PC-9 (cell line): ENCODE measurements at regions not wholly inside any gene's neighbourhood (a gene's known extent, or its start where the extent isn't known, plus 50 kb on each side); places are given as distances from the start of the nearest gene placed in this dataset.

Source experiments
- BruUV-seq: library from RNA; stranded (reverse); fragments of 400-500 nt; replicated peaks from 2 replicates; lab custom pipeline; 2021; lab: Mats Ljungman, UMichigan
- CTCF ChIA-PET: fragments of 300-600 bp; sonication (Branson Sonifier 250); formaldehyde crosslinking; loops from one replicate; lab custom pipeline; 2022; ENCODE audit warnings: antibody characterized with exemption; lab: Charles Lee
- POLR2A ChIA-PET: fragments of 300-600 bp; sonication (Branson Sonifier 250); formaldehyde crosslinking; loops from one replicate; lab custom pipeline; 2022; ENCODE audit warnings: antibody characterized with exemption; ENCODE audit not compliant: unreplicated experiment; lab: Charles Lee
- DNase-seq, 2 experiments: peaks; one replicate each; pipeline versions ENCODE4 v3.0.0 to v3.0.0-alpha.2; 2015 to 2022; ENCODE audit warnings: mixed read lengths in 1 of 2
- H2AFZ ChIP-seq: fragments of 200-600 bp; sonication (generic); 2 replicates; pipeline ENCODE4 v1.8.1; 2017; ENCODE audit warnings: antibody characterized with exemption
- H3F3A ChIP-seq: fragments of 200-600 bp; sonication (generic); 2 replicates; pipeline ENCODE4 v1.8.1; 2017; ENCODE audit warnings: antibody characterized with exemption, mild to moderate bottlenecking, low read depth; ENCODE audit not compliant: insufficient read depth
- H3K27ac ChIP-seq: fragments of 200-600 bp; sonication (generic); 2 replicates; pipeline ENCODE4 v1.6.1; 2016; ENCODE audit warnings: mixed run types
- H3K27me3 ChIP-seq: fragments of 200-600 bp; sonication (generic); 2 replicates; pipeline ENCODE4 v1.6.1; 2016; ENCODE audit warnings: low read depth, mixed run types; ENCODE audit not compliant: insufficient read depth
- H3K36me3 ChIP-seq: fragments of 200-600 bp; sonication (generic); 2 replicates; pipeline ENCODE4 v1.6.1; 2016; ENCODE audit warnings: low read depth, mixed run types
- H3K4me1 ChIP-seq: fragments of 200-600 bp; sonication (generic); replicated peaks from 2 replicates; pipeline ENCODE4 v1.6.1; 2016; ENCODE audit warnings: mixed run types; ENCODE audit not compliant: insufficient read depth
- H3K4me2 ChIP-seq: fragments of 200-600 bp; sonication (generic); 2 replicates; pipeline ENCODE4 v1.6.1; 2017; ENCODE audit warnings: mixed run types
- H3K4me3 ChIP-seq: fragments of 200-600 bp; sonication (generic); 2 replicates; pipeline ENCODE4 v1.6.1; 2016; ENCODE audit warnings: mixed run types
- H3K79me2 ChIP-seq: fragments of 200-600 bp; sonication (generic); 2 replicates; pipeline ENCODE4 v1.6.1; 2017; ENCODE audit warnings: low read depth, mixed run types
- H3K9me2 ChIP-seq: fragments of 200-600 bp; sonication (generic); 2 replicates; pipeline ENCODE4 v1.8.1; 2017; ENCODE audit warnings: mild to moderate bottlenecking; ENCODE audit not compliant: insufficient read depth
- H3K9me3 ChIP-seq: fragments of 200-600 bp; sonication (generic); 2 replicates; pipeline ENCODE4 v1.8.1; 2016; ENCODE audit warnings: low read depth; ENCODE audit not compliant: insufficient read depth
- H4K20me1 ChIP-seq: fragments of 200-600 bp; sonication (generic); 2 replicates; pipeline ENCODE4 v1.8.1; 2017; ENCODE audit not compliant: insufficient read depth
- CTCF ChIP-seq: fragments of 200-600 bp; sonication (generic); conservative IDR thresholded peaks from 2 replicates; pipeline ENCODE4 v1.6.1; 2017; ENCODE audit warnings: mixed run types, antibody characterized with exemption, mild to moderate bottlenecking, moderate library complexity
- EZH2 ChIP-seq: fragments of 200-600 bp; sonication (generic); IDR thresholded peaks from 2 replicates; pipeline ENCODE4 v1.8.0; 2017; ENCODE audit warnings: antibody characterized with exemption, low read depth
- intact Hi-C: fragments of 100-400 bp; cut with micrococcal nuclease; formaldehyde crosslinking; loops from one replicate; pipeline ENCODE4 v1.10.0; 2022; ENCODE audit not compliant: unreplicated experiment

- H3K4me1 ChIP-seq: no peaks in the 10 kb centered on the region
- no peaks in the 10 kb centered on the region for H3K27me3 ChIP-seq
- H3K4me3 ChIP-seq: no peak overlapping the region
- TF ChIP-seq CTCF (no peak), EZH2 (no peak)
- ChIA-PET POLR2A (no interaction called here), CTCF (no interaction called here)
- no peak for DNase-seq
- H4K20me1 ChIP-seq: no peaks in the 10 kb centered on the region
- no peak overlapping the region for H3K4me2 ChIP-seq
- H3K27ac ChIP-seq: no peak overlapping the region
- no peaks in the 10 kb centered on the region for H3K9me3 ChIP-seq
- no peaks in the 10 kb centered on the region for H3K79me2 ChIP-seq
- no peaks in the 10 kb centered on the region for H3K36me3 ChIP-seq
- no TSS peak for BruUV-seq
- H3K9me2 ChIP-seq: no peaks in the 10 kb centered on the region
- H2AFZ ChIP-seq: peak overlapping the region; percentile 65; the same call in 1 of the 2 replicates
- H3F3A ChIP-seq: no peaks in the 10 kb centered on the region
- intact Hi-C loops: no loop called here
These were observed 775.8 kb downstream of the EFNA5 start for GRCh38 chr5:106894964-106895363.

DNA sequence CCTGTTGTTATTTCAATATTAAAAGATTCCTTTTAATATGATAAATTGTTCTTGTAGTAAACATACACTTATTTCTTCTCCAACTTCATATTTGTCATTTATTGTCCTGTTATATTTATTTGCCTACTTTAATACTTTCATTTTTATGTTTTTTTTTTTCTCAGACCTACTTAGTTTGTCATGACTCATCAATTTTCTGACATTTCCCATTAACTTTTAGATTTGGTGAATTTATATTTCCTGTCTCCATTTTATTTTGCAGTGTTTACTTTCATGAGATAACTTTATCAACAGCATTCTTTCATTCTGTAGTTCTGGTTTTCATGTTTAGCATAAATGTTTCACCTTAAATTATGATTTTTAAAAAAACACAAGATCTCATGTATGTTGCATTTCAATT, 788.7 kb downstream of the EFNA5 start:
- H3K27me3 ChIP-seq: no peaks in the 10 kb centered on the region
- H3F3A ChIP-seq: no peaks in the 10 kb centered on the region
- no peak overlapping the region for H2AFZ ChIP-seq
- no peak overlapping the region for H3K27ac ChIP-seq
- intact Hi-C loops: no loop called here
- no peaks in the 10 kb centered on the region for H4K20me1 ChIP-seq
- BruUV-seq: no TSS peak
- POLR2A ChIA-PET: interaction anchor here (0.5 kb wide), 1 partner anchor 793 kb away, joined by 5 read pairs; no protein-coding TSS in a partner anchor
- H3K4me2 ChIP-seq: no peak overlapping the region
- H3K36me3 ChIP-seq: no peaks in the 10 kb centered on the region
- no peak overlapping the region for H3K4me3 ChIP-seq
- no peaks in the 10 kb centered on the region for H3K4me1 ChIP-seq
- TF ChIP-seq CTCF (no peak), EZH2 (no peak)
- no peaks in the 10 kb centered on the region for H3K9me2 ChIP-seq
- CTCF ChIA-PET: no interaction called here
- DNase-seq: no peak
- H3K9me3 ChIP-seq: no peaks in the 10 kb centered on the region
- H3K79me2 ChIP-seq: no peaks in the 10 kb centered on the region

- POLR2A ChIA-PET: interaction anchor here (0.6 kb wide), 1 partner anchor 231 kb away, joined by 3 read pairs; no protein-coding TSS in a partner anchor
- H3K27me3 ChIP-seq: no peaks in the 10 kb centered on the region
- no peak overlapping the region for H3K4me3 ChIP-seq
- H3K27ac ChIP-seq: no peak overlapping the region
- H3K79me2 ChIP-seq: no peaks in the 10 kb centered on the region
- BruUV-seq: no TSS peak
- H2AFZ ChIP-seq: no peak overlapping the region
- H3K4me2 ChIP-seq: no peak overlapping the region
- peaks cover 10% of the 10 kb centered on the region for H3K9me3 ChIP-seq
- CTCF ChIA-PET: interaction anchor here (0.6 kb wide), 1 partner anchor 765 kb away, joined by 3 read pairs; no protein-coding TSS in a partner anchor
- no peaks in the 10 kb centered on the region for H4K20me1 ChIP-seq
- no peaks in the 10 kb centered on the region for H3K36me3 ChIP-seq
- DNase-seq: peak; percentile 12 to 55
- TF ChIP-seq EZH2 (no peak), CTCF (no peak)
- no peaks in the 10 kb centered on the region for H3K9me2 ChIP-seq
- no peaks in the 10 kb centered on the region for H3F3A ChIP-seq
- intact Hi-C loops: no loop called here
- no peaks in the 10 kb centered on the region for H3K4me1 ChIP-seq
These were observed 790.1 kb downstream of the EFNA5 start for GRCh38 chr5:106880656-106881055.
